SK-N-SH treated with all-trans-retinoic acid at 6 μM for 48 hours (cell line): ENCODE measurements at regions not wholly inside any gene's neighbourhood (a gene's known extent, or its start where the extent isn't known, plus 50 kb on each side); places are given as distances from the start of the nearest gene placed in this dataset.

Experiments
- BACH2 ChIP-seq: fragments of 250-450 bp; sonication (Bioruptor Pico); IDR thresholded peaks from 2 replicates; pipeline ENCODE4 v1.9.0; 2021; ENCODE audit warnings: mild to moderate bottlenecking, borderline replicate concordance
- CSDC2 ChIP-seq: fragments of 250-450 bp; sonication (Bioruptor Pico); IDR thresholded peaks from 2 replicates; pipeline ENCODE4 v1.5.0; 2020; ENCODE audit warnings: mild to moderate bottlenecking, moderate library complexity
- GLIS3 ChIP-seq: fragments of 250-450 bp; sonication (Bioruptor Pico); IDR thresholded peaks from 2 replicates; pipeline ENCODE4 v1.5.0; 2020; ENCODE audit warnings: mild to moderate bottlenecking, moderate library complexity
- ISL1 ChIP-seq: fragments of 250-450 bp; sonication (Bioruptor Pico); IDR thresholded peaks from 2 replicates; pipeline ENCODE4 v2.1.2; 2022; ENCODE audit warnings: mild to moderate bottlenecking, moderate library complexity
- PATZ1 ChIP-seq: fragments of 250-450 bp; sonication (Bioruptor Pico); IDR thresholded peaks from 2 replicates; pipeline ENCODE4 v1.8.0; 2020; ENCODE audit warnings: mild to moderate bottlenecking, moderate library complexity, borderline replicate concordance
- PPARA ChIP-seq: fragments of 250-450 bp; sonication (Bioruptor Pico); IDR thresholded peaks from 2 replicates; pipeline ENCODE4 v1.5.0; 2020; ENCODE audit warnings: mild to moderate bottlenecking, borderline replicate concordance
- ZFP3 ChIP-seq: fragments of 250-450 bp; sonication (Bioruptor Pico); IDR thresholded peaks from 2 replicates; pipeline ENCODE4 v1.5.0; 2020; ENCODE audit warnings: mild to moderate bottlenecking, moderate library complexity
- ZNF70 ChIP-seq: fragments of 450-650 bp; formaldehyde crosslinking; IDR thresholded peaks from 2 replicates; pipeline ENCODE4 v1.5.0; 2020; ENCODE audit warnings: mild to moderate bottlenecking, moderate library complexity
- TF ChIP-seq, protein P1 (sequence below): fragments of 250-450 bp; sonication (Bioruptor Pico); IDR thresholded peaks from 2 replicates; pipeline ENCODE4 v1.5.1; 2020; ENCODE audit warnings: low read depth, mild to moderate bottlenecking, moderate library complexity

GRCh38 chr7:69018200-69018599, 580.1 kb upstream of the AUTS2 start:
- TF ChIP-seq PPARA (CRISPR knock-in tag) (no peak), ZNF70 (no peak), BACH2 (CRISPR knock-in tag) (no peak), ZFP3 (no peak), CSDC2 (CRISPR knock-in tag) (no peak), ISL1 (CRISPR knock-in tag) (no peak), GLIS3 (CRISPR knock-in tag) (no peak), PATZ1 (CRISPR knock-in tag) (no peak)
- TF ChIP-seq, protein P1, sequence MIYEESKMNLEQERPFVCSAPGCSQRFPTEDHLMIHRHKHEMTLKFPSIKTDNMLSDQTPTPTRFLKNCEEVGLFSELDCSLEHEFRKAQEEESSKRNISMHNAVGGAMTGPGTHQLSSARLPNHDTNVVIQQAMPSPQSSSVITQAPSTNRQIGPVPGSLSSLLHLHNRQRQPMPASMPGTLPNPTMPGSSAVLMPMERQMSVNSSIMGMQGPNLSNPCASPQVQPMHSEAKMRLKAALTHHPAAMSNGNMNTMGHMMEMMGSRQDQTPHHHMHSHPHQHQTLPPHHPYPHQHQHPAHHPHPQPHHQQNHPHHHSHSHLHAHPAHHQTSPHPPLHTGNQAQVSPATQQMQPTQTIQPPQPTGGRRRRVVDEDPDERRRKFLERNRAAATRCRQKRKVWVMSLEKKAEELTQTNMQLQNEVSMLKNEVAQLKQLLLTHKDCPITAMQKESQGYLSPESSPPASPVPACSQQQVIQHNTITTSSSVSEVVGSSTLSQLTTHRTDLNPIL, result no peak
